IMR-90 (cell line): ENCODE measurements at regions not wholly inside any gene's neighbourhood (a gene's known extent, or its start where the extent isn't known, plus 50 kb on each side); places are given as distances from the start of the nearest gene placed in this dataset.

Source experiments
- ATAC-seq: fragments of 200-7000 bp; cut with Tn5 transposase; 2 replicates; pipeline ENCODE4 v1.9.1; 2020; ENCODE audit warnings: low read depth, mild to moderate bottlenecking, moderate library complexity
- BruUV-seq: library from RNA; stranded (reverse); fragments of 400-500 nt; replicated peaks from 2 replicates; lab custom pipeline; 2021; lab: Mats Ljungman, UMichigan
- CTCF ChIA-PET: fragments of 300-600 bp; formaldehyde crosslinking; extraction: SDS; loops from one replicate; lab custom pipeline; 2021; ENCODE audit warnings: antibody characterized with exemption; lab: Yijun Ruan, JAX
- POLR2A ChIA-PET: fragments of 300-600 bp; sonication (Branson Sonifier 250); formaldehyde crosslinking; loops from one replicate; lab custom pipeline; 2022; ENCODE audit warnings: antibody characterized with exemption; ENCODE audit not compliant: unreplicated experiment; lab: Charles Lee
- DNase-seq: peaks from one replicate; pipeline ENCODE4 v3.0.0; 2013
- H2AFZ ChIP-seq: replicated peaks from 2 replicates; pipeline ENCODE3; 2013; ENCODE audit warnings: low read length, mild to moderate bottlenecking; ENCODE audit not compliant: poor library complexity
- H2AK5ac ChIP-seq: 2 replicates; pipeline ENCODE4 v1.6.1; 2013; ENCODE audit warnings: low read depth, low read length, inconsistent platforms
- H2AK9ac ChIP-seq: replicated peaks from 2 replicates; pipeline ENCODE3; 2013; ENCODE audit warnings: mild to moderate bottlenecking, low read depth, low read length, moderate library complexity; ENCODE audit not compliant: poor library complexity
- H2BK120ac ChIP-seq: 2 replicates; pipeline ENCODE4 v1.6.1; 2013; ENCODE audit warnings: low read depth, low read length, inconsistent platforms
- H2BK15ac ChIP-seq: 3 replicates; pipeline ENCODE4 v1.6.1; 2013; ENCODE audit warnings: low read depth, low read length, inconsistent platforms
- H2BK20ac ChIP-seq: 2 replicates; pipeline ENCODE4 v1.6.1; 2013; ENCODE audit warnings: low read depth, mild to moderate bottlenecking, inconsistent platforms, low read length, moderate library complexity
- H2BK5ac ChIP-seq: 2 replicates; pipeline ENCODE4 v1.6.1; 2013; ENCODE audit warnings: mild to moderate bottlenecking, low read depth, low read length, inconsistent platforms; ENCODE audit not compliant: poor library complexity, severe bottlenecking
- H3K14ac ChIP-seq: replicated peaks from 2 replicates; pipeline ENCODE4 v1.6.1; 2013; ENCODE audit warnings: low read depth, low read length, inconsistent platforms
- H3K18ac ChIP-seq: 2 replicates; pipeline ENCODE4 v1.6.1; 2013; ENCODE audit warnings: low read depth, low read length, control low read depth
- H3K23ac ChIP-seq: 2 replicates; pipeline ENCODE4 v1.6.1; 2013; ENCODE audit warnings: low read depth, low read length, inconsistent platforms
- H3K27ac ChIP-seq: 2 replicates; pipeline ENCODE4 v1.5.1; 2013; ENCODE audit warnings: mild to moderate bottlenecking, control low read depth, low read length; ENCODE audit not compliant: insufficient read depth
- H3K27me3 ChIP-seq: 2 replicates; pipeline ENCODE4 v1.6.1; 2013; ENCODE audit warnings: low read length; ENCODE audit not compliant: control insufficient read depth, insufficient read depth
- H3K36me3 ChIP-seq: 2 replicates; pipeline ENCODE4 v1.6.1; 2013; ENCODE audit warnings: low read length, mixed read lengths; ENCODE audit not compliant: control insufficient read depth, insufficient read depth
- H3K4ac ChIP-seq: 2 replicates; pipeline ENCODE4 v1.6.1; 2013; ENCODE audit warnings: low read depth, low read length, inconsistent platforms
- H3K4me1 ChIP-seq: 2 replicates; pipeline ENCODE4 v1.6.1; 2013; ENCODE audit warnings: low read length, mixed read lengths; ENCODE audit not compliant: control insufficient read depth, insufficient read depth
- H3K4me2 ChIP-seq: 2 replicates; pipeline ENCODE4 v1.6.1; 2013; ENCODE audit warnings: low read depth, mild to moderate bottlenecking, control low read depth, low read length, moderate library complexity
- H3K4me3 ChIP-seq: 2 replicates; pipeline ENCODE4 v1.5.1; 2013; ENCODE audit warnings: low read depth, mild to moderate bottlenecking, control low read depth, low read length, moderate library complexity; ENCODE audit not compliant: insufficient read depth
- H3K56ac ChIP-seq: 2 replicates; pipeline ENCODE4 v1.6.1; 2013; ENCODE audit warnings: low read length, inconsistent platforms; ENCODE audit not compliant: insufficient read depth; ENCODE audit errors: extremely low read depth
- H3K79me1 ChIP-seq, 2 experiments: 2 replicates each; pipeline ENCODE4 v1.6.1; 2013; ENCODE audit warnings: low read length in 2 of 2, inconsistent platforms in 1 of 2, low read depth in 1 of 2
- H3K9ac ChIP-seq: 2 replicates; pipeline ENCODE4 v1.6.1; 2013; ENCODE audit warnings: low read depth, low read length, control low read depth
- H3K9me1 ChIP-seq: 2 replicates; pipeline ENCODE4 v1.6.1; 2013; ENCODE audit warnings: low read length, inconsistent platforms; ENCODE audit not compliant: insufficient read depth
- H3K9me3 ChIP-seq: 2 replicates; pipeline ENCODE4 v1.6.1; 2013; ENCODE audit warnings: low read length; ENCODE audit not compliant: control insufficient read depth, insufficient read depth
- H4K20me1 ChIP-seq: 2 replicates; pipeline ENCODE4 v1.6.1; 2013; ENCODE audit warnings: low read length, inconsistent platforms; ENCODE audit not compliant: insufficient read depth
- H4K5ac ChIP-seq: 2 replicates; pipeline ENCODE4 v1.6.1; 2013; ENCODE audit warnings: mild to moderate bottlenecking, low read depth, low read length, control low read depth
- H4K8ac ChIP-seq, 2 experiments: 2 replicates each; pipeline ENCODE4 v1.6.1; 2013; ENCODE audit warnings: low read depth in 2 of 2, low read length in 2 of 2, control low read depth in 1 of 2, inconsistent platforms in 1 of 2
- H4K91ac ChIP-seq: 2 replicates; pipeline ENCODE4 v1.6.1; 2013; ENCODE audit warnings: low read depth, low read length, inconsistent platforms; ENCODE audit not compliant: insufficient read depth
- BHLHE40 ChIP-seq: fragments of 150-350 bp; IDR thresholded peaks from 2 replicates; pipeline ENCODE4 v1.6.1; 2016; ENCODE audit warnings: mild to moderate bottlenecking, low read depth, low read length
- CEBPB ChIP-seq: IDR thresholded peaks from 2 replicates; pipeline ENCODE4 v1.6.1; 2012; ENCODE audit warnings: low read depth, low read length, improper control_type of control experiment
- CHD1 ChIP-seq: IDR thresholded peaks from 2 replicates; pipeline ENCODE4 v1.6.1; 2012; ENCODE audit warnings: low read depth, low read length, improper control_type of control experiment
- FOS ChIP-seq: fragments of 150-350 bp; IDR thresholded peaks from 2 replicates; pipeline ENCODE4 v1.6.1; 2016; ENCODE audit warnings: low read depth, low read length
- MAFK ChIP-seq: IDR thresholded peaks from 2 replicates; pipeline ENCODE4 v1.6.1; 2012; ENCODE audit warnings: low read depth, low read length, improper control_type of control experiment
- MAZ ChIP-seq: IDR thresholded peaks from 2 replicates; pipeline ENCODE4 v1.6.1; 2012; ENCODE audit warnings: low read depth, mild to moderate bottlenecking, low read length, improper control_type of control experiment, moderate library complexity, borderline replicate concordance
- MXI1 ChIP-seq: IDR thresholded peaks from 2 replicates; pipeline ENCODE4 v1.6.1; 2012; ENCODE audit warnings: low read depth, mild to moderate bottlenecking, low read length, moderate library complexity, borderline replicate concordance
- NFE2L2 ChIP-seq: fragments of 150-350 bp; IDR thresholded peaks from 2 replicates; pipeline ENCODE4 v1.6.1; 2016; ENCODE audit warnings: low read depth, mild to moderate bottlenecking, low read length
- POLR2A ChIP-seq: IDR thresholded peaks from 2 replicates; pipeline ENCODE4 v1.6.1; 2012; ENCODE audit warnings: mild to moderate bottlenecking, low read depth, low read length
- RAD21 ChIP-seq: IDR thresholded peaks from 2 replicates; pipeline ENCODE4 v1.6.1; 2012; ENCODE audit warnings: low read length, improper control_type of control experiment
- RCOR1 ChIP-seq: IDR thresholded peaks from 2 replicates; pipeline ENCODE4 v1.6.1; 2012; ENCODE audit warnings: mild to moderate bottlenecking, low read length, improper control_type of control experiment; ENCODE audit not compliant: insufficient replicate concordance
- RFX5 ChIP-seq: IDR thresholded peaks from 2 replicates; pipeline ENCODE4 v1.8.0; 2012; ENCODE audit warnings: low read depth, mild to moderate bottlenecking, low read length, moderate library complexity
- SMC3 ChIP-seq: fragments of 150-350 bp; IDR thresholded peaks from 2 replicates; pipeline ENCODE4 v1.6.1; 2016; ENCODE audit warnings: low read depth, mild to moderate bottlenecking, antibody characterized with exemption, low read length, moderate library complexity
- WGBS, 2 experiments: methylation state at CpG; one replicate each; pipeline versions ENCODE4 v1.1.5 to v1.1.7; 2013; ENCODE audit warnings: missing lambda C conversion rate in 2 of 2; ENCODE audit not compliant: insufficient read length in 1 of 2; ENCODE audit errors: extremely low coverage in 2 of 2; 5-methylcytosine and 5-hydroxymethylcytosine counted together
- dilution Hi-C: fragments of 300-500 bp; cut with HindIII; formaldehyde crosslinking; loops from one replicate; pipeline ENCODE4 v1.14.3; 2018; ENCODE audit warnings: low sequenced_read_pairs; ENCODE audit not compliant: unreplicated experiment
- in situ Hi-C: fragments of 300-500 bp; cut with MboI; formaldehyde crosslinking; loops from 3 replicates; pipeline ENCODE4 v1.14.3; 2019; ENCODE audit warnings: low sequenced_read_pairs, inconsistent platforms, mixed read lengths
- intact Hi-C: fragments of 100-400 bp; cut with micrococcal nuclease; formaldehyde crosslinking; loops from 2 replicates; pipeline ENCODE4 v1.10.0; 2022
- TF ChIP-seq, protein P1 (sequence below): fragments of 150-350 bp; IDR thresholded peaks from 2 replicates; pipeline ENCODE4 v1.6.1; 2016; ENCODE audit warnings: low read depth, mild to moderate bottlenecking, low read length, moderate library complexity, borderline replicate concordance
- TF ChIP-seq, protein P2 (sequence below): fragments of 150-350 bp; IDR thresholded peaks from 2 replicates; pipeline ENCODE4 v1.6.1; 2017; ENCODE audit warnings: mild to moderate bottlenecking, antibody characterized with exemption, low read length, low read depth
- TF ChIP-seq, protein P3 (sequence below): conservative IDR thresholded peaks from 2 replicates; pipeline ENCODE4 v1.5.1; 2012; ENCODE audit warnings: mild to moderate bottlenecking, low read depth, low read length, improper control_type of control experiment

DNA sequence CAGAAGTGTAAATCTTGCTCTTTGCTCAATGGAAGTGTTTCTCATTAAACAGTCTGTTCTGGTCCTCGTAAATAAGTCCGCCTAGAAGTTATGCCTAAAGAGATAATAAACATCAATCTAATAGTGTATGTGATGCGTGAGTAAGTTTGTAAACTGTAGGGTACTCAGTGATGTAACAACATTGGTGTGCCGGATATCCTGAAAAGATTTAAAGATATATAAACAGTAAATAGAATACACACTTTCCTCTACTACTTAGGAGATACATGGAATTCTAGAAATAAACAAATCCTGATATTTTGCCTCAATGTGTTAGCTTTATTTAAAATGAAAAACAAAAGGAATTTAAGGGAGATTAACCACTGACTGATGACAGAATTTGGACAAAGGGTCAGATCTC is 123.5 kb downstream of the AHR start:
- no peak overlapping the region for H3K4me2 ChIP-seq

More for the DNA sequence above, 123.5 kb downstream of the AHR start:
- Histone ChIP-seq H3K9me1 (no peaks in the 10 kb centered on the region), H2BK120ac (no peak overlapping the region), H3K27me3 (no peaks in the 10 kb centered on the region), H3K4me3 (no peak overlapping the region), H2AFZ (no peak overlapping the region), H2AK5ac (no peak overlapping the region), H2AK9ac (no peak overlapping the region), H4K20me1 (no peaks in the 10 kb centered on the region), H3K9me3 (peaks cover 2% of the 10 kb centered on the region; the same call in 1 of the 2 replicates), H3K9ac (no peak overlapping the region), H3K36me3 (no peaks in the 10 kb centered on the region), H2BK5ac (no peak overlapping the region), H3K4ac (no peak overlapping the region), H3K79me1 (no peaks in the 10 kb centered on the region), H3K23ac (no peak overlapping the region), H3K56ac (no peak overlapping the region), H4K5ac (no peak overlapping the region), H4K8ac (no peak overlapping the region), H3K4me1 (no peaks in the 10 kb centered on the region), H3K18ac (no peak overlapping the region), H3K14ac (no peak overlapping the region), H3K27ac (no peak overlapping the region), H4K91ac (no peak overlapping the region), H2BK20ac (no peak overlapping the region), H2BK15ac (no peak overlapping the region)
- ChIA-PET CTCF (no interaction called here), POLR2A (no interaction called here)
- no peak for DNase-seq
- WGBS, 2 experiments: no CpG with 5 or more reads among the region's 4 CpGs
- TF ChIP-seq CEBPB: no peak
- TF ChIP-seq MXI1: no peak
- TF ChIP-seq POLR2A: no peak
- no peak for TF ChIP-seq MAZ
- no peak for TF ChIP-seq MAFK
- TF ChIP-seq RCOR1: no peak
- TF ChIP-seq RAD21: no peak
- no peak for TF ChIP-seq NFE2L2
- no peak for TF ChIP-seq FOS
- no peak for TF ChIP-seq BHLHE40
- no peak for TF ChIP-seq RFX5
- TF ChIP-seq, protein P1, sequence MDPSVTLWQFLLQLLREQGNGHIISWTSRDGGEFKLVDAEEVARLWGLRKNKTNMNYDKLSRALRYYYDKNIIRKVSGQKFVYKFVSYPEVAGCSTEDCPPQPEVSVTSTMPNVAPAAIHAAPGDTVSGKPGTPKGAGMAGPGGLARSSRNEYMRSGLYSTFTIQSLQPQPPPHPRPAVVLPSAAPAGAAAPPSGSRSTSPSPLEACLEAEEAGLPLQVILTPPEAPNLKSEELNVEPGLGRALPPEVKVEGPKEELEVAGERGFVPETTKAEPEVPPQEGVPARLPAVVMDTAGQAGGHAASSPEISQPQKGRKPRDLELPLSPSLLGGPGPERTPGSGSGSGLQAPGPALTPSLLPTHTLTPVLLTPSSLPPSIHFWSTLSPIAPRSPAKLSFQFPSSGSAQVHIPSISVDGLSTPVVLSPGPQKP: no peak
- TF ChIP-seq SMC3: no peak
- TF ChIP-seq, protein P2, sequence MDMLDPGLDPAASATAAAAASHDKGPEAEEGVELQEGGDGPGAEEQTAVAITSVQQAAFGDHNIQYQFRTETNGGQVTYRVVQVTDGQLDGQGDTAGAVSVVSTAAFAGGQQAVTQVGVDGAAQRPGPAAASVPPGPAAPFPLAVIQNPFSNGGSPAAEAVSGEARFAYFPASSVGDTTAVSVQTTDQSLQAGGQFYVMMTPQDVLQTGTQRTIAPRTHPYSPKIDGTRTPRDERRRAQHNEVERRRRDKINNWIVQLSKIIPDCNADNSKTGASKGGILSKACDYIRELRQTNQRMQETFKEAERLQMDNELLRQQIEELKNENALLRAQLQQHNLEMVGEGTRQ: no peak
- no peak for TF ChIP-seq CHD1
- TF ChIP-seq, protein P3, sequence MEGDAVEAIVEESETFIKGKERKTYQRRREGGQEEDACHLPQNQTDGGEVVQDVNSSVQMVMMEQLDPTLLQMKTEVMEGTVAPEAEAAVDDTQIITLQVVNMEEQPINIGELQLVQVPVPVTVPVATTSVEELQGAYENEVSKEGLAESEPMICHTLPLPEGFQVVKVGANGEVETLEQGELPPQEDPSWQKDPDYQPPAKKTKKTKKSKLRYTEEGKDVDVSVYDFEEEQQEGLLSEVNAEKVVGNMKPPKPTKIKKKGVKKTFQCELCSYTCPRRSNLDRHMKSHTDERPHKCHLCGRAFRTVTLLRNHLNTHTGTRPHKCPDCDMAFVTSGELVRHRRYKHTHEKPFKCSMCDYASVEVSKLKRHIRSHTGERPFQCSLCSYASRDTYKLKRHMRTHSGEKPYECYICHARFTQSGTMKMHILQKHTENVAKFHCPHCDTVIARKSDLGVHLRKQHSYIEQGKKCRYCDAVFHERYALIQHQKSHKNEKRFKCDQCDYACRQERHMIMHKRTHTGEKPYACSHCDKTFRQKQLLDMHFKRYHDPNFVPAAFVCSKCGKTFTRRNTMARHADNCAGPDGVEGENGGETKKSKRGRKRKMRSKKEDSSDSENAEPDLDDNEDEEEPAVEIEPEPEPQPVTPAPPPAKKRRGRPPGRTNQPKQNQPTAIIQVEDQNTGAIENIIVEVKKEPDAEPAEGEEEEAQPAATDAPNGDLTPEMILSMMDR: no peak
- intact Hi-C loops (no loop called here), dilution Hi-C loops (no loop called here), in situ Hi-C loops (no loop called here)
- ATAC-seq: peak; percentile 51
- no TSS peak for BruUV-seq
